ENCODE measurements at regions not wholly inside any gene's neighbourhood (a gene's known extent, or its start where the extent isn't known, plus 50 kb on each side); places are given as distances from the start of the nearest gene placed in this dataset.

DNA sequence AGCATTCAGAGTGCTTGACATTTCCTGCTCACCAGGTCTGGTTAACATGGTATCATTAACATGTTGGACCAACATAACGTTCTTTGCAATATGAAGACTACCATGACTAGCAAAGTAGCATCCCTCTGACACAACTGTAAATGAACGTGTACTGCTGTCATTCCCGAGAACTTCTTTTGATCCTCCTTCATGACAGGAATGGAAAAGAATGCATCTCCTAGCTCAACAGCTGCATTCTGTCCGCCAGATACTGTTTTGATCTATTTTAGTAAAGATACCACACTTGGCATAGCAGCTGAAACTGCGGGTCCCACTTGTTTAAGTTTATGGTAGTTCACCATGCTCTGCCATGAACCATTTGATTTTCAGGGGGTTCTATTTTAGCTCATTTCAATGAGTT, 144.2 kb upstream of the PARD3B start:
- TF ChIP-seq, protein P1, sequence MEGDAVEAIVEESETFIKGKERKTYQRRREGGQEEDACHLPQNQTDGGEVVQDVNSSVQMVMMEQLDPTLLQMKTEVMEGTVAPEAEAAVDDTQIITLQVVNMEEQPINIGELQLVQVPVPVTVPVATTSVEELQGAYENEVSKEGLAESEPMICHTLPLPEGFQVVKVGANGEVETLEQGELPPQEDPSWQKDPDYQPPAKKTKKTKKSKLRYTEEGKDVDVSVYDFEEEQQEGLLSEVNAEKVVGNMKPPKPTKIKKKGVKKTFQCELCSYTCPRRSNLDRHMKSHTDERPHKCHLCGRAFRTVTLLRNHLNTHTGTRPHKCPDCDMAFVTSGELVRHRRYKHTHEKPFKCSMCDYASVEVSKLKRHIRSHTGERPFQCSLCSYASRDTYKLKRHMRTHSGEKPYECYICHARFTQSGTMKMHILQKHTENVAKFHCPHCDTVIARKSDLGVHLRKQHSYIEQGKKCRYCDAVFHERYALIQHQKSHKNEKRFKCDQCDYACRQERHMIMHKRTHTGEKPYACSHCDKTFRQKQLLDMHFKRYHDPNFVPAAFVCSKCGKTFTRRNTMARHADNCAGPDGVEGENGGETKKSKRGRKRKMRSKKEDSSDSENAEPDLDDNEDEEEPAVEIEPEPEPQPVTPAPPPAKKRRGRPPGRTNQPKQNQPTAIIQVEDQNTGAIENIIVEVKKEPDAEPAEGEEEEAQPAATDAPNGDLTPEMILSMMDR (IDR thresholded peaks at IDR 0.05; ENCODE audit: poor library complexity): no peak
- no peak for TF ChIP-seq EZH2phosphoT487 (IDR thresholded peaks at IDR 0.05; ENCODE audit: low read depth, severe bottlenecking, unreplicated experiment)
- no peak for TF ChIP-seq EZH2 (IDR thresholded peaks at IDR 0.05; ENCODE audit: borderline replicate concordance)
